Activated T-helper 1 cell treated with anti-CD3 and anti-CD28 coated beads, Interleukin-2, amount 50 U/mL, for 16 hours (primary cell): ENCODE measurements at regions not wholly inside any gene's neighbourhood (a gene's known extent, or its start where the extent isn't known, plus 50 kb on each side); places are given as distances from the start of the nearest gene placed in this dataset.
"Not testable (repeated sequence)": the region's sequence is repeated elsewhere in the genome, so short reads cannot be mapped to it uniquely, and the experiment has no call there.

Experiments
- DNase-seq, 2 donors: peaks; one replicate each; pipeline ENCODE4 v3.0.0-alpha.2; 2020; ENCODE audit warnings: low read depth in 1 of 2, low spot score in 1 of 2

DNA sequence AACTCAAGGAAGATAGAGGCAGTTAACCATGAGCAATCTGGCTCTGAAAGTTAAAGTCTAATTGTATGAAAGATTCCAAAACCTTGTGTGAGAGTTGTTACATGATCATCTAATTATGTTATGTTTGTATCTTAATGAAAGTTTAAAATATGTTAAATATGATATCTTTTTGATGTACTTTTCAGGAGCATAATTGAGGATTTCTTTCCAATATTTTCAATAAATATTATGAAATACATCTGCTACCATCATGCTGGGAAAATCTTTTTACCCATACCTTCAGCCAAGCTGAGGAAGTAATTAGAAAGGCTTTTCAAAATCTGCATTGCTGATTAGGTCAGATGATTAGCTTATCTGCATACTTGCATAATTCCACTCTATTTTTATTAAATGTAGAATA, 318.4 kb downstream of the KLF12 start:
- no peak for DNase-seq

DNA sequence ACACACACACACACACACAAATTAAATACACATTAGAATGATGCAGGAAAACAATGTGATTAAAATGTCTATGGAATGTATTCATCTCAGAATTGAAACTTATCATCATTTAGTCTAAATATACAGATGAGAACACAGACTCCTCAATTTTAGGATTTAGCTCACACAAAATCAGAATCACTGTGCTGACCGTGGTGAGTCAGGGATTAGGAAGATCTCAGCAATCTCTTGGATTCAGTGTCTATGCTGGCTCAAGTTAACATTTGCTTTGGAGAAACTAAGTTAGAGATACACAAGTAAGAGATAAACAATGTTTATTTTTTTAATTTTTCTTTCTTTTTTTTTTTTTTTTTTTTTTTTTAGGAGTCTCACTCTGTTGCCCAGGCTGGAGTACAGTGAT, 323.6 kb downstream of the KLF12 start:
- DNase-seq = no peak

DNA sequence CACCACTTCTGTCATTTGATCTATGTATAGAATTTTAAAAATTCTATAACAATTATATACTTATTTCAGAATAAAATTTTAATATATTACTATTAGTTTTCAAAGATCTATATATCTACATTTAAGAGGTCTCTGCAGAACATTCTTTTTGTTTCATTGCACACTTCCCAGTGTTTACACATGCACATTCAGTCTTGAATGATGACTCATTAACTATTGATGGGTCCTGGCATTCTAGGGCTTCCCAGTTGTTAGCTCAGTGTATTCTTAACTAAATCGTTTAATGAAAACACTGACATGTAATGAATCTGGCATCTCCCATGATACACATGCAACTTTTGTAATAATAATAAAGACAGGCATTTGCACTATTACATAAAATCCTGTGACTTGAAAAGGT, 324.6 kb downstream of the KLF12 start:
- no peak for DNase-seq

DNA sequence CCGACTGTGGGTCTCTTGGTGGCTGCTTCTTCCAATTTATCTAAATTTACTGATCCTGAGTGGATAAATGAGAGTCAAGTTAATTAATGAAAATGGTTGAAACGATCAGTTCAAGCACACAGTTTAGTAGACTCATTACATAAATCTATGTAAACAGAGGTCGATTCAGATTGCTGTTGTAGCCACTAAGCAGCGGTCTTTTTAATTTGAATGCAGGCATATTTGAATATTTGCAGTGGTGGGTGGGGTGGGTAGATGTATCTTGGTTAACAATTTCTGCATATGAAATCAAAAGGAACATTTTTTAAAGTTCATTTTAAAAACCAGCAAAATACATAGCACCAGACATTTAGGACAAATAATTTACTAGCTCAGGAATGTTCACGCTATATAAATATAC, 325.9 kb downstream of the KLF12 start:
- no peak for DNase-seq

DNA sequence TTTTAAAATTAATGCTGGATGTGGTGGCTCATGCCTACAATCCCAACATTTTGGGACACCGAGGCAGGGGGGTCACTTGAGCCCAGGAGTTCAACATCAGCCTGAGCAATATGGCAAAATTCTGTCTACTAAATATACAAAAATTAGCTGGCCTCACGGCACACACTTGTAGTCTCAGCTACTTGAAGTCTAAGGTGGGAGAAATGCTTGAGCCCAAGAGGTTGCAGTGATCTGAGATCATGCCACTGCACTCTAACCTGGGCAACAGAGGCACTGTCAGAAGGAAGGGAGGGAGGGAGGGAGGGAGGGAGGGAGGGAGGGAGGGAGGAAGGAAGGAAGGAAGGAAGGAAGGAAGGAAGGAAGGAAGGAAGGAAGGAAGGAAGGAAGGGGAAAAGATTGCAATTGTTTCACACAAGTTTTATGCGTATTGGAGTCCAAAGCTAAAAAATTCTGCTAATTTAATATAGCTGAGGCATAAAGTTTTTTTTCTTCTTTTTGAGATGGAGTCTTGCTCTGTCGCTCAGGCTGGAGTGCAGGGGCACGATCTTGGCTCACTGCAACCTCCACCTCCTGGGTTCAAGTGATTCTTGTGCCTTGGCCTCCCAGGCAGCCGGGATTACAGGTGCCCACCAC, 328.8 kb downstream of the KLF12 start:
- not testable (repeated sequence) for DNase-seq

DNA sequence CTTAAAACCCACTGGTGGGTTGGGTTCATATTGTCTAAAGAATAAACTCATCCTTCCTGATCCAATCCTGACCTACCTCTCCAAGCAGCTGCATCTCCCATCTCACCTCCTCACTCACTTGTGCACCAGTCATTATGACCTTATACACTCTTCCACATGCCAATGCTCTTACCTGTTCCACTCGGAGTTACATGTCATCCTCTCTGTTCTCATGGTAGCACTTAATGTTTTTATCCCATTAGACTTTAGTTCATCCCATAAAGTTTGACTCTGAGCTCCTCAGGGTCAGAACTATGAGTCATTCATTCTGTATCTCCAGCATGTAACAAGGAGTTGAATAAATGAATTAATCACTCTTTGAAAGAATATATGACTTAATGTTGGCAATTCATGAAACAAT, 330.2 kb downstream of the KLF12 start:
- DNase-seq = no peak

DNA sequence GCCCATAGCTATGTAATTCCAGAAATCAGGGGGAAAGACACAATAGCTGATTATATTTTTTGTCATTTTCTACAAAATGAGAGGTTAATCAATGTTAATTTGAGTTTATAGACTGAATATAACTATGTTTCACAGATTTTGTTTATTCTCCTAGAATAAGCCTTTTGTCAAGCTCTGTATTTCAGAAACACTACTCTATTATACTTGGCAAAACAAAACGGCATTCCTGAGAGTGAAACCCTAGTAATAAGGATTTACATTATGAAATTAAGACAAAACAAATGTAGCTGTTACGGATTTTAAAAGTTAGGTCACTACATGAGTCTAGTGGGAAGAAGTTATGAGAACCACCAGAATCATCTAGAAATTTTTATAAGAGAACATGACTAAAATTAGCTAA, 334.2 kb downstream of the KLF12 start:
- DNase-seq = no peak

DNA sequence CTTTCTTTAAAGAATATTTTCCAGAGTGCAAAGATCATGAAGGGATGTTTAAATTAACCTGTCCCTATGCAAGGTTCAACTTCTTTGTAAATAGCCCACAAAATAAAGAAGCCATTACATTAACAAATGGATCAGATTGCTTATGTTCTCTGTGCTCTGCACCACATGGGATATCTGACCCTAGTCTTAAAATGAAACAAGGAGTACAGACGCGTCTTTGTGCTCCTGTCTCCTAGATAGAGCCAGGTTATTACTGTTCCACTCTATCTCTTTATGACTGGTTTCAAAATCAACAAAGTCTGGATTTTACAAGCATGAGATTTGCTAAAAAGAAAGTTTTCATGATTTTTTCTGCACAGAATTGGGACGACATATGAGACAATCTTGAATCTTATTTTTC, 339.4 kb downstream of the KLF12 start:
- no peak for DNase-seq

DNA sequence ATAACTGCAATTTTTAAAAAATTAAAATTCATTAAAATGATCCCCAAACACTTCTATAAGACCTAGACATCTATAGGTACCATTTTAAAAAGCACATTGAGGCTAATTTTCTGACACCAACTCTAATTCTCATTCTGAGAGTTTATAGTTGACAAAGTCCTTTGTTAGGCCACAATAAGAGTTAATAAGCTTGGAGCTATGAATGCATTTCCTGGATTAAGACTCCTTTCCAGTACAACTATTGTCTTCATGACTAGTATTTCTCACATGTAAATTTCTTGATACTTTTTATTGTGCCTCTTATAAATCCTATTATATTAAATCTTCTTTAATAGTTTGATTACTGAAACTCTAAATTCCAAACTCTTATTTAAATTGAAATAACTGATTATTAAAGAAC, 340.8 kb downstream of the KLF12 start:
- no peak for DNase-seq

DNA sequence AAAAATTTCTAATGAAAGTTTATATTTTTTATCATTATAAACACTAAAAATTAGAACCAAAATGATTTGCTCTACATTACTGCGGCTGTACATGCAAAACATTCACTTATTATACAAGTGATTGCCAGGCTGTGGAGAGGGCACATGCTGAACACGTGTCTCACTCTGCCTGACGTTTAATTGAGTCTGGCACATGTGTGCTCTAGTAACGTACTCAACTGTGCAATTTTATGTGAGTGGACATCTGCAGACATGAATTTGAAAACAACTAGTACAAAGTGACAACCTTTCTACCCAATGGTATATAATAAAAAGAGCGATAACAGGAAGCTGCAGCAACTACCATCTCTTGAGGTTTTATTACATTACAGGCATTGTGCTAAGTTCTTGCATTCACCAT, 341.4 kb downstream of the KLF12 start:
- DNase-seq = no peak

DNA sequence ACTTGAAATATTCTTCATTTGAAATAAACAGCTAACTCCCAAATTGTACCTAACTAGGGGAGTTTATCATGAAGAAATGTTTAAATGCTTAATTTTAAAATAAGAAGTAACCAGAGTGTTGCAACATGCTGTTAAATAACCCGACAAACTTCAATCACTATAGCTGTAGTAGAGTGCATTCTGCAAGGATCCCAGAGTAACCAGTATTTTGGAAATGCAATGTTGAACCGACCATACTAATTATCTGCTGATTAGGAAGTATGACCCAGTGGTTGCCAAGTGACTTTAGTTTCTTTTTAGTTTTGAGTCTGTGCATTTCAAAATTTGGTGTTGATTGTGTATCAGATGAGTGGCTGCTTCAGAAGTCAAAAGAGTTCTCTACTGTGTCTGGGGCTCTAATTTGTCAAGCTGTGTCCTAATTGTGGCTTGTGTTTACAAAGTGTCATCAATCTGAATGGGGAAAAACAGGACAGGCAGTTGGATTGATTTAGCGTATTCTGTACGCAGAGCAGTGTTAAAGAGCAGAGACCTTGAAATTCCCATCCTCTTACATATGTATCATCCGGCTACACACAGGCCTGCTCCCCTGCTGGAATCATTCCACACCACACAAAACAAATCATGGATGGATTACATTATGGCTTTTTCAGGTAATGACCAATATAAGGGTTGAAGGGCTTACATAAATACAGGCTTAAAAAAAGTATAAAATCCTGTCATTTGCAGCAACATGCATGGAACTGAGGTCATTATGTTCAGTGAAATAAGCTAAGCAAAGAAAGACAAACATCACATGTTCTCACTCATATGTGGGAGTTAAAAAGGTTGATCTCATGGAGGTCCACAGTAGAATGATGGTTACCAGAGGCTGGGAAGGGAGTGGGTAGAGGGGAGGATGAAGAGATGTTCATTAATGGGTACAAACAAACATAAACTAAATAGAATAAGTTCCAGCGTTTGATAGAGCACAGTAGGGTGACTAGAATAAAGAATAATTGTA, 351.5 kb downstream of the KLF12 start:
- no peak for DNase-seq

DNA sequence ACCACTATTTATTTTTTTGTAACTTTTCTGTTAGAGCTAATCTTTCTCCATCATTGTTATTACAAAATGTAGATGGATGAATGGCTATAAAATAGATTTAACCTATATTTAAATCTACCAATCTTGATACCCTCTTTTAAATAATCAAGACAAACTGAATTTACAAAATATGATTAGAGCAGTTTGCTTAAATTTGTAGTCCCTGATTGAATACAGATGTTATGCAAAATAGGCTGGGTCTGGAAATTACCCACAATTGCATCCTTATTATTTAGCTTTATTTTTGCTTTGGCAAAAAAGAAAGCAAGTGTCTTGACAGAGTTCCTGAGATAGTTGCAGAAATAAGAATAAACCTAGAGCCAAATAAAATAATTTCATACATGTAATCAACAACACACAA, 352.8 kb downstream of the KLF12 start:
- no peak for DNase-seq

DNA sequence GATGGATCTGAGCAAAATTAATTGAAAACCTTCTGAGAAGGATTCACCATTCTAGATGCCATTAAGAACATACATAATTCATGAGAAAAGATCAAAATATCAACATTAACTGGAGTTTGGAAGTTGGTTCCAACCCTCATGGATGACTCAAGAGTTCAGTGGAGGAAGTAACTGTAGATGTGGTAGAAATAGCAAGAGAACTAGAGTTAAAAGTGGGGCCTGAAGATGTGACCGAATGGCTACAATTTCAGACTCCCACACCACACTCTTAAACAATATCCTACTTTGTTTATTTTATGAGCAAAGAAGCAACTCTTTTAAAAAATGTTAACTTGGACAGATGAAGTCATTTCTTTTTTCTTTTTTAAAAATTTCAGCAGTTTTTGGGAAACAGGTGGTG, 354.3 kb downstream of the KLF12 start:
- no peak for DNase-seq

DNA sequence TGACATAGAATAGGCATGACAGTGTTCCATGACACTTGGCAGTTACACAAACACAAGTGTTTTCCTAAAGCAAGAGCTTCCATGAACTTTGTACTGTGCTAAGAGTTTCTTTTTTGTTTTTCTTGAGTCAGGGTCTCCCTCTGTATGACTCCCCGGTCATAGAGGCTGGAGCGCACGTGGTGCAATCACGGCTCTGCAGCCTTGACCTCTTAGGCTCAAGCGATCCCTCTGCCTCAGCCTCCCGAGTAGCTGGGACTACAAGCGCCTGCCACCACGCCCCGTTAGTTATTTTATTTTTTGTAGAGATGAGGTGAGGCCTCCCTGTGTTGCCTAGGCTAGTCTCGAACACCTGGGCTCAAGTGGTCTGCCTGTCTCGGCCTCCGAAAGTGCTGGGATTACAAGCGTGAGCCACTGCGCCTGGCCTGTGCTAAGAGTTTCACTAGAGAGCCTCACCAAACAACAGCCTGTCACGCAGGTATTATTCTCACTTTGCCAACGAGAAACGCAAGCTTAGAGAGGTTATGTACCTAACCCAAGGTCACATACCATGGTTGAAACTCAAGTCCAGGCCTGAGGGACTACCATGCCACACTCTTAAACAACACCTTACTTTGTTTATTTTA, 355.9 kb downstream of the KLF12 start:
- no peak for DNase-seq

DNA sequence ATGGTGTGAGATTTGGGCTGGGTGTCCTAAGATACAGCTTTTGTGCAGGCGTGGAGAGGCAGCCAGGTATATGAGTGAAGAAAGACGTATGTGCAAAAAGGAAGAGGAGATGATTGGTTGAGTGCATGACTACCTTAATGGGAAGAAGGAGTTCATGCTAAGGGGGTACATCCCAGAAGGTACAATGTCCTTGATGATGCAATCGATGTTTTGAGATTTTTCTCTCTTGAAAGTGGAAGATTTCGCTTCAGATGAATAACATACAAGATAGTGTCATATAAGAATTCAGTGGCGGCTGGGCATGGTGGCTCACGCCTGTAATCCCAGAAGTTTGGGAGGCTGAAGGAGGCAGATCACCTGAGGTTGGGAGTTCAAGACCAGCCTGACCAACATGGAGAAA, 357.1 kb downstream of the KLF12 start:
- no peak for DNase-seq

DNA sequence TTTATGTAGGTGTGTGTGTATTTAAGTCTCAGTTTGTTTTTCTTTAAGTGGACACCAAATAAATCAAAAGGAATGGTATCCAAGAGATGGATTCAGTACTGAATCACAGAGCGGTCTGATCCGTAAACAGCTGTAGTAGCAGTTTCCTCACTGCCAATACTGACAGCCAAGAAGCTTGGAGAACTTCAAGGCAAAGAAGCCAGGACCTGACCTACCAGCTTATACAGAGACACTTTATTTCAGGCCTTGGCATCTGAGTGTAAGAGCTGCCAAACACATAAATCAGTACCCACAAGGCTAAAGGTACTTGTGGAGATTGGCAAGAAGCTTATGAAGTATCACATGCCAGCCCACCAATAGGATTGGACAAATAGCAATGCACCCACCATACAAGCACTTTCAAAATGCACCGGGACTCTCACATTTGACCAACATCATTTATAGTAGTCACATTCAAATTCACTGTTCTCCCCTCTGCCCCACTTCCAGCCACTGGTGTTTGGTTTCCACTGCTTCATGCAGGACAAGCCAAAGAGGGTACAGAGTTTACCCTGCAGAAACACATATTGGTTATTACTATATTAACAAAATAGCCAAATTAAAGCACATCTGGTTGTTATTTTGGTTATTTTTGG, 357.9 kb downstream of the KLF12 start:
- DNase-seq = no peak

DNA sequence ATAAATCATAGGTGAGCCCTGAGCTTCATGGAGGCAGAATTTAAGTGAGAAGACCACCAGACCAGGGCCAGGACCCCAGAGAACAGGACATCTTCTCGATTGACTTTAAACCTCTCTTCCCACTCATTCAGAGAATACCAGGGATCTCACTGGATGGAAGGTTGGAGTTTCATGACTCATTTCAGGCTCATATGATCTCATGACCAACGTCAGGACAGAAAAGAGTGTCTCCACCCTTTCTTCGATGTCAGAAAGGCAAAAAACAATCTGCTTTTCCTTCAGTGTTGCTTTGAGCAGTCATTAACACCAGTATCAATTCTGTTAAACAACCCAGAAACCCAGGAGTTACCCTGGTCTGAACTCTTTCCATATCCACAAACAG, 361.0 kb downstream of the KLF12 start:
- no peak for DNase-seq

DNA sequence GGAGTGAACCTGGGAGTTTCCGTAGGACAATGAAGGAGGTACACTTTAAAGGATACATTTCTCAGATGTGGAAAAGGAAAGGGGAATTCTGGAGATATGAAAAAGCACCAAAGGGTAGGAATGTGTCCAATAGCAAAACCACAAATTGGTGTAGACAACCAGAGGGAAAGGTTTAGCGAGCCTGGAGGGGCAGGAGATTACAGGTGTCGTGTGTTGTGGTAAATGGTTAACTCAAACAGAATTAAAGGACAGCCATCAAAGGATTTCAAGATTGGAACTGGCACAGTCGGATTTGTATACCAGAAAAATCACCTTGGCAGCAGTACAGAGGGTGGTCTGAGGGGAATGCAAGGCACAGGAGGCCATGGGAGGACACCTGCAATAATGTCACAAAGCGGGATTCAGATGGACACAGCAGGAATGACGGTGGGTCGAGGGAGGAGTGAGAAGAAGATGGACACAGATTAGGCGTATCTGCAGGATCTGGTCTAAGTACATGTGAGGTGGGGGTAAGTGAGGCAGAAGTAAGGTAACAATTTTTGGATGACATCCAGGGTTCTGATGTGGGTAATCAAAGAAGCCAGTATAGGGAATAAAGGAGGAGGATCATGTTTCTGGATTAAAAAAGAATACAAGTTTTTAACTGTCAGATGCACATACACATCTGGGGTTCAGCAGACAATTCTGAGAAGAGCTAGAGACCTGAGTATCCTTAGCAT, 361.6 kb downstream of the KLF12 start:
- no peak for DNase-seq

DNA sequence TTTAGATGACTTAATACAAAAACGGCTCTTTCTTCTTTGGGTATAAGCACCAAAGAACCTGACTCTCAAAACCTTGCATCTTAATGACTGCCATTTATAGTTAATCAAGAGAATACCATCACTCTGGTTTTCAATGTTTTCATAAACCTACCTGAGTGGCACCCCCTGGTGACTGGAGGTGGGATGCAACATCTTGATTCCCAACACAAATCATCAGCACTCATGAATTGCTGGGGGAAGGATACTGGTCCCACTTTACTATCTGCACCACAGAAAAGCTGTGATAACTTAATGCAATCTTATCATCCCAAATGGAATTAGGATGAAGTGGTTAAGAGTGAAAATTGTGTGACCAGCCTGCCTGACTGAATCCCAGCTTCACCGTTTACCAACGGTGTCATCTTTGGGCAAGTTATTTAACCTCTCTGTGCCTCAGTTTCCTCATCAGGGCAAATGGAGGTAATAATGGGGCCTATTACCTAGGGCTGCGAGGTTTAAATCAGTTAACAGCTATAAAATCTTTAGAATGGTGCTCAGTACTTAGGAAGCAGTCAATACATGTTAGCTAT, 366.4 kb downstream of the KLF12 start:
- peak in 1 of 2 donors; percentile 8 for DNase-seq

DNA sequence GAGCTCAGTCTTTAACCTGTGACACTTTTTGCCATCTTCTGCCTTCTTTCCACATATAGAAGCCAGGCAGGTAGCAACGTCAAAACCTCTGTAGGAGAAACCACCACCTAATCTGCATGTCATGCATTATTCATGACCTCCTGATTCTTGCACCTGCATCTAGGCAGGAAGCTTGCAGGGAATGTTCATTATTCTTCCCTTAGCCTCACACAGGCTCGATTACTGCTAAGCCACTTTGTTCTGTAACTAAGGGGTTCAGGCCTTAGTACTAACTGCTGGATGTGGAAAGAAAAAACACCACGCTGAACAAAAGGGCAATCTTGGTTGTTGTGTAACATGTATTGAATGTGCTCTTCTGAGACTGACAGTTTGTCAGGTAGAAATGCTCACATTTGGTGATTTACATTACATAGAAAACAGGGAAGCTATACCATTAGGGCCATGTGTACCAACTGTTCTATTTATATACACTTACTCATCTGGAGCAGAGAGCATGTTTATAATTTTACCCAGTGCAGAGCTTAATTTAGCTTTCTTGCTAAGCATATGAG, 366.9 kb downstream of the KLF12 start:
- DNase-seq = no peak
